HepG2 (cell line): ENCODE measurements at regions not wholly inside any gene's neighbourhood (a gene's known extent, or its start where the extent isn't known, plus 50 kb on each side); places are given as distances from the start of the nearest gene placed in this dataset.

Experiments used
- ATAC-seq: fragments of 200-7000 bp; cut with Tn5 transposase; 3 replicates; pipeline ENCODE4 v1.9.1; 2020; ENCODE audit warnings: mild to moderate bottlenecking, moderate library complexity
- BruUV-seq: library from RNA; stranded (reverse); fragments of 400-500 nt; replicated peaks from 2 replicates; lab custom pipeline; 2021; lab: Mats Ljungman, UMichigan
- CTCF ChIA-PET: fragments of 300-600 bp; formaldehyde crosslinking; extraction: SDS; loops from one replicate; lab custom pipeline; 2021; ENCODE audit warnings: low total read pairs, inconsistent platforms, low intra/inter-chr PET ratio; lab: Yijun Ruan, JAX
- POLR2A ChIA-PET: fragments of 350-600 bp; sonication (Branson Sonifier 250); formaldehyde crosslinking; loops from one replicate; lab custom pipeline; 2020; ENCODE audit warnings: antibody characterized with exemption, inconsistent platforms; lab: Yijun Ruan, JAX
- DNase-seq: peaks from one replicate; pipeline ENCODE4 v3.0.0-alpha.2; 2015; ENCODE audit warnings: low spot score
- FAIRE-seq: peaks from 3 replicates; lab custom pipeline; 2011; peaks lifted over from hg19 to GRCh38; lab: Jason Lieb, UNC
- H2AFZ ChIP-seq: one replicate; pipeline ENCODE4 v1.6.1; 2011; ENCODE audit warnings: low read length, inconsistent platforms
- H3K27ac ChIP-seq: fragments of 300-600 bp; 3 replicates; pipeline ENCODE4 v1.8.0; 2011; ENCODE audit warnings: mixed run types, mild to moderate bottlenecking, mixed read lengths, low read length, inconsistent platforms; ENCODE audit not compliant: insufficient read depth; ENCODE audit errors: extremely low read length
- H3K27me3 ChIP-seq, 2 experiments: fragments of 200-600 bp in 1 of 2; 2 replicates in 1 of 2; 3 replicates in 1 of 2; pipeline versions ENCODE4 v1.6.0 to v1.8.0; 2011; ENCODE audit warnings: low read length in 2 of 2, mild to moderate bottlenecking in 2 of 2, moderate library complexity in 2 of 2, inconsistent platforms in 1 of 2; ENCODE audit not compliant: insufficient read depth in 2 of 2, control insufficient read depth in 1 of 2
- H3K36me3 ChIP-seq, 2 experiments: fragments of 200-600 bp in 1 of 2; replicated peaks in 1 of 2; 2 replicates in 1 of 2; 3 replicates in 1 of 2; pipeline versions ENCODE4 v1.5.1 to v1.8.0; 2011; ENCODE audit warnings: low read length in 2 of 2, inconsistent platforms in 1 of 2; ENCODE audit not compliant: insufficient read depth in 2 of 2, control insufficient read depth in 1 of 2
- H3K4me1 ChIP-seq: 2 replicates; pipeline ENCODE4 v1.5.1; 2012; ENCODE audit warnings: low read length, inconsistent platforms; ENCODE audit not compliant: insufficient read depth
- H3K4me2 ChIP-seq: 2 replicates; pipeline ENCODE4 v1.6.0; 2011; ENCODE audit warnings: low read depth, low read length, inconsistent platforms
- H3K4me3 ChIP-seq, 3 experiments: fragments of 200-600 bp in 1 of 3; sonication (generic), shearing (Covaris generic) in 1 of 3; replicated peaks in 1 of 3; 2 replicates each; pipeline ENCODE4 v1.5.1; 2011 to 2016; ENCODE audit warnings: low read length in 3 of 3, inconsistent platforms in 2 of 3, low read depth in 2 of 3, mild to moderate bottlenecking in 2 of 3, control low read depth in 1 of 3, mixed read lengths in 1 of 3; ENCODE audit not compliant: insufficient read depth in 1 of 3
- H3K79me2 ChIP-seq: one replicate; pipeline ENCODE4 v1.6.1; 2011; ENCODE audit warnings: low read length, inconsistent platforms; ENCODE audit not compliant: insufficient read depth
- H3K9ac ChIP-seq: 2 replicates; pipeline ENCODE4 v1.6.0; 2011; ENCODE audit warnings: mild to moderate bottlenecking, low read depth, low read length, inconsistent platforms; ENCODE audit not compliant: insufficient read depth
- H3K9me3 ChIP-seq: 2 replicates; pipeline ENCODE4 v1.5.1; 2012; ENCODE audit warnings: mild to moderate bottlenecking, low read length
- H4K20me1 ChIP-seq: 2 replicates; pipeline ENCODE4 v1.6.0; 2011; ENCODE audit warnings: inconsistent platforms, mild to moderate bottlenecking, low read length, moderate library complexity; ENCODE audit not compliant: insufficient read depth
- ADNP ChIP-seq: sonication (generic); formaldehyde crosslinking; IDR thresholded peaks from 2 replicates; pipeline ENCODE4 v1.4.0; 2020; ENCODE audit warnings: missing genetic modification reagents
- CEBPG ChIP-seq: IDR thresholded peaks from 2 replicates; pipeline ENCODE4 v1.6.1; 2016
- CENPX ChIP-seq: sonication (generic); formaldehyde crosslinking; IDR thresholded peaks from 2 replicates; pipeline ENCODE4 v1.9.0; 2021; ENCODE audit warnings: mild to moderate bottlenecking, missing genetic modification reagents, moderate library complexity
- CHCHD3 ChIP-seq: sonication (generic); formaldehyde crosslinking; IDR thresholded peaks from 2 replicates; pipeline ENCODE4 v1.8.0; 2022; ENCODE audit warnings: mild to moderate bottlenecking, missing genetic modification reagents, moderate library complexity
- FOXP1 ChIP-seq, 2 experiments: fragments of 450-650 bp in 1 of 2; IDR thresholded peaks; 2 replicates each; pipeline ENCODE4 v1.6.1; 2017 to 2018; ENCODE audit warnings: antibody characterized with exemption in 1 of 2
- ZBTB20 ChIP-seq: sonication (generic); formaldehyde crosslinking; IDR thresholded peaks from 2 replicates; pipeline ENCODE4 v1.8.1; 2023; ENCODE audit warnings: missing genetic modification reagents, low read depth, mild to moderate bottlenecking, borderline replicate concordance
- ZMAT3 ChIP-seq: sonication (generic); formaldehyde crosslinking; conservative IDR thresholded peaks from 2 replicates; pipeline ENCODE4 v1.7.0; 2021; ENCODE audit warnings: missing genetic modification reagents
- ZNF207 ChIP-seq: fragments of 450-650 bp; IDR thresholded peaks from 2 replicates; pipeline ENCODE4 v1.6.1; 2016; ENCODE audit warnings: antibody characterized with exemption, borderline replicate concordance
- ZNF331 ChIP-seq: sonication (generic); formaldehyde crosslinking; IDR thresholded peaks from 2 replicates; pipeline ENCODE4 v1.4.0; 2020; ENCODE audit warnings: missing genetic modification reagents
- ZNF383 ChIP-seq: sonication (generic); formaldehyde crosslinking; IDR thresholded peaks from 2 replicates; pipeline ENCODE4 v1.4.0; 2020; ENCODE audit warnings: missing genetic modification reagents, mild to moderate bottlenecking, borderline replicate concordance
- ZNF556 ChIP-seq: sonication (generic); formaldehyde crosslinking; IDR thresholded peaks from 2 replicates; pipeline ENCODE4 v1.4.0; 2020; ENCODE audit warnings: mild to moderate bottlenecking, missing genetic modification reagents, borderline replicate concordance
- in situ Hi-C: cut with HindIII; loops from 2 replicates; pipeline ENCODE4 v1.10.0; 2017; ENCODE audit warnings: low pct_unique_long_range_greater_than_20kb; ENCODE audit not compliant: extremely low pct_ligation_motif_present
- intact Hi-C: fragments of 100-400 bp; cut with micrococcal nuclease; formaldehyde crosslinking; loops from one replicate; pipeline ENCODE4 v1.10.0; 2022; ENCODE audit not compliant: unreplicated experiment
- TF ChIP-seq, protein P1 (sequence below): sonication (generic); formaldehyde crosslinking; IDR thresholded peaks from 2 replicates; pipeline ENCODE4 v1.5.1; 2020; ENCODE audit warnings: mild to moderate bottlenecking, missing genetic modification reagents, borderline replicate concordance
- TF ChIP-seq, protein P2 (sequence below): sonication (generic); formaldehyde crosslinking; IDR thresholded peaks from 2 replicates; pipeline ENCODE4 v1.5.0; 2020; ENCODE audit warnings: mild to moderate bottlenecking, missing genetic modification reagents, borderline replicate concordance
- TF ChIP-seq, protein P3 (sequence below): sonication (generic); formaldehyde crosslinking; IDR thresholded peaks from 2 replicates; pipeline ENCODE4 v1.4.0; 2020; ENCODE audit warnings: missing genetic modification reagents, borderline replicate concordance

DNA sequence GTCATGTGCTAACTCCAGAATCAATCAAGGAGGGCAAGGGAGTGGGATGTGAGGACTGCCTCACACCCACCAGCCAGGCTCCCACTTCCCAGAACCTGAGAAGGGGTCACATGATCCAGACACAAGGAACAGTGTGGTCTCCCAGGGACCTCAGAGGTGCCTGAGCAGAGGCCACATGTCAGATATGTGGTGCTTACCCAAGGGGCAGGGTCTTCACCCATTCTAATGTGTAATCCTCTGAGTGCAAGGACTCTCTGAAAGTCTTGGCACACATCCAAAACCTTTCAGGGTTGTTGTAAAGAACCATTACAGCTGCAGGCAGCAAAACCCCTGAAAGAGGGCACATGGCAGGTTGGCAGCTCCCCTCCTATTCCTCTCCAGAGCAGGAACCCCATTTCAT, 656.6 kb downstream of the UQCRFS1 start:
- in situ Hi-C loops = no loop called here
- Histone ChIP-seq H3K36me3 (no peaks in the 10 kb centered on the region), H3K9me3 (peaks cover 92% of the 10 kb centered on the region), H3K27ac (no peak overlapping the region), H3K27me3 (no peaks in the 10 kb centered on the region), H3K4me1 (no peaks in the 10 kb centered on the region), H3K9ac (no peak overlapping the region), H3K4me3 (no peak overlapping the region), H2AFZ (no peak overlapping the region), H3K4me2 (no peak overlapping the region), H4K20me1 (no peaks in the 10 kb centered on the region), H3K79me2 (no peaks in the 10 kb centered on the region)
- intact Hi-C loops = no loop called here
- ATAC-seq (no peak), FAIRE-seq (no peak), DNase-seq (no peak)
- no TSS peak for BruUV-seq
- ChIA-PET POLR2A (no interaction called here), CTCF (no interaction called here)
- TF ChIP-seq, protein P1, sequence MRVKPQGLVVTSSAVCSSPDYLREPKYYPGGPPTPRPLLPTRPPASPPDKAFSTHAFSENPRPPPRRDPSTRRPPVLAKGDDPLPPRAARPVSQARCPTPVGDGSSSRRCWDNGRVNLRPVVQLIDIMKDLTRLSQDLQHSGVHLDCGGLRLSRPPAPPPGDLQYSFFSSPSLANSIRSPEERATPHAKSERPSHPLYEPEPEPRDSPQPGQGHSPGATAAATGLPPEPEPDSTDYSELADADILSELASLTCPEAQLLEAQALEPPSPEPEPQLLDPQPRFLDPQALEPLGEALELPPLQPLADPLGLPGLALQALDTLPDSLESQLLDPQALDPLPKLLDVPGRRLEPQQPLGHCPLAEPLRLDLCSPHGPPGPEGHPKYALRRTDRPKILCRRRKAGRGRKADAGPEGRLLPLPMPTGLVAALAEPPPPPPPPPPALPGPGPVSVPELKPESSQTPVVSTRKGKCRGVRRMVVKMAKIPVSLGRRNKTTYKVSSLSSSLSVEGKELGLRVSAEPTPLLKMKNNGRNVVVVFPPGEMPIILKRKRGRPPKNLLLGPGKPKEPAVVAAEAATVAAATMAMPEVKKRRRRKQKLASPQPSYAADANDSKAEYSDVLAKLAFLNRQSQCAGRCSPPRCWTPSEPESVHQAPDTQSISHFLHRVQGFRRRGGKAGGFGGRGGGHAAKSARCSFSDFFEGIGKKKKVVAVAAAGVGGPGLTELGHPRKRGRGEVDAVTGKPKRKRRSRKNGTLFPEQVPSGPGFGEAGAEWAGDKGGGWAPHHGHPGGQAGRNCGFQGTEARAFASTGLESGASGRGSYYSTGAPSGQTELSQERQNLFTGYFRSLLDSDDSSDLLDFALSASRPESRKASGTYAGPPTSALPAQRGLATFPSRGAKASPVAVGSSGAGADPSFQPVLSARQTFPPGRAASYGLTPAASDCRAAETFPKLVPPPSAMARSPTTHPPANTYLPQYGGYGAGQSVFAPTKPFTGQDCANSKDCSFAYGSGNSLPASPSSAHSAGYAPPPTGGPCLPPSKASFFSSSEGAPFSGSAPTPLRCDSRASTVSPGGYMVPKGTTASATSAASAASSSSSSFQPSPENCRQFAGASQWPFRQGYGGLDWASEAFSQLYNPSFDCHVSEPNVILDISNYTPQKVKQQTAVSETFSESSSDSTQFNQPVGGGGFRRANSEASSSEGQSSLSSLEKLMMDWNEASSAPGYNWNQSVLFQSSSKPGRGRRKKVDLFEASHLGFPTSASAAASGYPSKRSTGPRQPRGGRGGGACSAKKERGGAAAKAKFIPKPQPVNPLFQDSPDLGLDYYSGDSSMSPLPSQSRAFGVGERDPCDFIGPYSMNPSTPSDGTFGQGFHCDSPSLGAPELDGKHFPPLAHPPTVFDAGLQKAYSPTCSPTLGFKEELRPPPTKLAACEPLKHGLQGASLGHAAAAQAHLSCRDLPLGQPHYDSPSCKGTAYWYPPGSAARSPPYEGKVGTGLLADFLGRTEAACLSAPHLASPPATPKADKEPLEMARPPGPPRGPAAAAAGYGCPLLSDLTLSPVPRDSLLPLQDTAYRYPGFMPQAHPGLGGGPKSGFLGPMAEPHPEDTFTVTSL (CRISPR knock-in tag) = no peak
- no peak for TF ChIP-seq ADNP
- TF ChIP-seq CENPX = no peak
- TF ChIP-seq FOXP1 (IDR thresholded peaks at IDR 0.05) = no peak
- TF ChIP-seq FOXP1 (CRISPR knock-in tag; IDR thresholded peaks at IDR 0.05) = no peak
- TF ChIP-seq, protein P2, sequence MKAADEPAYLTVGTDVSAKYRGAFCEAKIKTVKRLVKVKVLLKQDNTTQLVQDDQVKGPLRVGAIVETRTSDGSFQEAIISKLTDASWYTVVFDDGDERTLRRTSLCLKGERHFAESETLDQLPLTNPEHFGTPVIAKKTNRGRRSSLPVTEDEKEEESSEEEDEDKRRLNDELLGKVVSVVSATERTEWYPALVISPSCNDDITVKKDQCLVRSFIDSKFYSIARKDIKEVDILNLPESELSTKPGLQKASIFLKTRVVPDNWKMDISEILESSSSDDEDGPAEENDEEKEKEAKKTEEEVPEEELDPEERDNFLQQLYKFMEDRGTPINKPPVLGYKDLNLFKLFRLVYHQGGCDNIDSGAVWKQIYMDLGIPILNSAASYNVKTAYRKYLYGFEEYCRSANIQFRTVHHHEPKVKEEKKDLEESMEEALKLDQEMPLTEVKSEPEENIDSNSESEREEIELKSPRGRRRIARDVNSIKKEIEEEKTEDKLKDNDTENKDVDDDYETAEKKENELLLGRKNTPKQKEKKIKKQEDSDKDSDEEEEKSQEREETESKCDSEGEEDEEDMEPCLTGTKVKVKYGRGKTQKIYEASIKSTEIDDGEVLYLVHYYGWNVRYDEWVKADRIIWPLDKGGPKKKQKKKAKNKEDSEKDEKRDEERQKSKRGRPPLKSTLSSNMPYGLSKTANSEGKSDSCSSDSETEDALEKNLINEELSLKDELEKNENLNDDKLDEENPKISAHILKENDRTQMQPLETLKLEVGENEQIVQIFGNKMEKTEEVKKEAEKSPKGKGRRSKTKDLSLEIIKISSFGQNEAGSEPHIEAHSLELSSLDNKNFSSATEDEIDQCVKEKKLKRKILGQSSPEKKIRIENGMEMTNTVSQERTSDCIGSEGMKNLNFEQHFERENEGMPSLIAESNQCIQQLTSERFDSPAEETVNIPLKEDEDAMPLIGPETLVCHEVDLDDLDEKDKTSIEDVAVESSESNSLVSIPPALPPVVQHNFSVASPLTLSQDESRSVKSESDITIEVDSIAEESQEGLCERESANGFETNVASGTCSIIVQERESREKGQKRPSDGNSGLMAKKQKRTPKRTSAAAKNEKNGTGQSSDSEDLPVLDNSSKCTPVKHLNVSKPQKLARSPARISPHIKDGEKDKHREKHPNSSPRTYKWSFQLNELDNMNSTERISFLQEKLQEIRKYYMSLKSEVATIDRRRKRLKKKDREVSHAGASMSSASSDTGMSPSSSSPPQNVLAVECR (CRISPR knock-in tag) = no peak
- TF ChIP-seq ZBTB20 = no peak
- no peak for TF ChIP-seq ZNF556
- TF ChIP-seq ZNF383 (CRISPR knock-in tag) = no peak
- no peak for TF ChIP-seq CEBPG (CRISPR knock-in tag)
- TF ChIP-seq CHCHD3 = no peak
- TF ChIP-seq ZNF331 (CRISPR knock-in tag) = no peak
- no peak for TF ChIP-seq ZMAT3 (CRISPR knock-in tag)
- no peak for TF ChIP-seq ZNF207
- TF ChIP-seq, protein P3, sequence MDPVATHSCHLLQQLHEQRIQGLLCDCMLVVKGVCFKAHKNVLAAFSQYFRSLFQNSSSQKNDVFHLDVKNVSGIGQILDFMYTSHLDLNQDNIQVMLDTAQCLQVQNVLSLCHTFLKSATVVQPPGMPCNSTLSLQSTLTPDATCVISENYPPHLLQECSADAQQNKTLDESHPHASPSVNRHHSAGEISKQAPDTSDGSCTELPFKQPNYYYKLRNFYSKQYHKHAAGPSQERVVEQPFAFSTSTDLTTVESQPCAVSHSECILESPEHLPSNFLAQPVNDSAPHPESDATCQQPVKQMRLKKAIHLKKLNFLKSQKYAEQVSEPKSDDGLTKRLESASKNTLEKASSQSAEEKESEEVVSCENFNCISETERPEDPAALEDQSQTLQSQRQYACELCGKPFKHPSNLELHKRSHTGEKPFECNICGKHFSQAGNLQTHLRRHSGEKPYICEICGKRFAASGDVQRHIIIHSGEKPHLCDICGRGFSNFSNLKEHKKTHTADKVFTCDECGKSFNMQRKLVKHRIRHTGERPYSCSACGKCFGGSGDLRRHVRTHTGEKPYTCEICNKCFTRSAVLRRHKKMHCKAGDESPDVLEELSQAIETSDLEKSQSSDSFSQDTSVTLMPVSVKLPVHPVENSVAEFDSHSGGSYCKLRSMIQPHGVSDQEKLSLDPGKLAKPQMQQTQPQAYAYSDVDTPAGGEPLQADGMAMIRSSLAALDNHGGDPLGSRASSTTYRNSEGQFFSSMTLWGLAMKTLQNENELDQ (CRISPR knock-in tag) = no peak
